H1 (cell line): ENCODE measurements at regions not wholly inside any gene's neighbourhood (a gene's known extent, or its start where the extent isn't known, plus 50 kb on each side); places are given as distances from the start of the nearest gene placed in this dataset.

Experiments
- CTCF ChIA-PET: fragments of 300-600 bp; sonication (Branson Sonifier 250); formaldehyde crosslinking; loops from one replicate; lab custom pipeline; 2021; ENCODE audit not compliant: partially characterized antibody; lab: Charles Lee
- POLR2A ChIA-PET: fragments of 300-600 bp; sonication (Branson Sonifier 250); formaldehyde crosslinking; loops from one replicate; lab custom pipeline; 2021; ENCODE audit warnings: inconsistent platforms; ENCODE audit not compliant: partially characterized antibody; lab: Charles Lee
- DNase-seq, 2 experiments: peaks; one replicate each; pipeline versions ENCODE4 v3.0.0 to v3.0.0-alpha.2; 2010 to 2022; ENCODE audit warnings: low spot score in 2 of 2, low read depth in 1 of 2, mixed read lengths in 1 of 2
- FAIRE-seq: peaks from 2 replicates; lab custom pipeline; 2011; peaks lifted over from hg19 to GRCh38; lab: Jason Lieb, UNC
- H2AFZ ChIP-seq: 2 replicates; pipeline ENCODE4 v1.8.1; 2012; ENCODE audit warnings: low read length, inconsistent platforms
- H2AK5ac ChIP-seq: 2 replicates; pipeline ENCODE4 v1.6.1; 2013; ENCODE audit warnings: low read depth, low read length
- H2BK120ac ChIP-seq: replicated peaks from 2 replicates; pipeline ENCODE3; 2013; ENCODE audit warnings: low read depth, low read length, inconsistent platforms
- H2BK12ac ChIP-seq: 2 replicates; pipeline ENCODE4 v1.6.1; 2013; ENCODE audit warnings: low read depth, low read length
- H2BK15ac ChIP-seq: 2 replicates; pipeline ENCODE4 v1.6.1; 2013; ENCODE audit warnings: low read length
- H2BK20ac ChIP-seq: 2 replicates; pipeline ENCODE4 v1.6.1; 2013; ENCODE audit warnings: low read length
- H2BK5ac ChIP-seq: 2 replicates; pipeline ENCODE4 v1.6.1; 2013; ENCODE audit warnings: low read depth, low read length
- H3K14ac ChIP-seq: 2 replicates; pipeline ENCODE4 v1.6.1; 2013; ENCODE audit warnings: inconsistent platforms; ENCODE audit not compliant: insufficient read length
- H3K18ac ChIP-seq: 2 replicates; pipeline ENCODE4 v1.6.1; 2013; ENCODE audit warnings: low read length; ENCODE audit errors: extremely low read depth
- H3K23ac ChIP-seq: 2 replicates; pipeline ENCODE4 v1.6.1; 2013; ENCODE audit warnings: inconsistent platforms; ENCODE audit not compliant: insufficient read length
- H3K23me2 ChIP-seq: 2 replicates; pipeline ENCODE4 v1.6.1; 2013; ENCODE audit warnings: low read depth, low read length
- H3K27ac ChIP-seq: 2 replicates; pipeline ENCODE4 v1.6.1; 2011; ENCODE audit warnings: low read depth, low read length, inconsistent platforms
- H3K27me3 ChIP-seq, 4 experiments: replicated peaks in 1 of 4; 1 replicate in 1 of 4; 2 replicates in 3 of 4; pipeline versions ENCODE4 v1.6.1 to v1.8.1; 2011 to 2013; ENCODE audit warnings: low read length in 3 of 4, mild to moderate bottlenecking in 3 of 4, inconsistent platforms in 2 of 4, mixed read lengths in 2 of 4, moderate library complexity in 1 of 4; ENCODE audit not compliant: control insufficient read depth in 3 of 4, insufficient read depth in 3 of 4; ENCODE audit errors: extremely low read depth in 1 of 4
- H3K36me3 ChIP-seq, 4 experiments: 2 replicates each; pipeline versions ENCODE4 v1.6.1 to v1.8.1; 2011 to 2013; ENCODE audit warnings: mild to moderate bottlenecking in 4 of 4, low read length in 3 of 4, moderate library complexity in 2 of 4, control low read depth in 1 of 4, inconsistent platforms in 1 of 4; ENCODE audit not compliant: insufficient read depth in 4 of 4, control insufficient read depth in 2 of 4
- H3K4ac ChIP-seq: replicated peaks from 2 replicates; pipeline ENCODE3; 2013; ENCODE audit warnings: low read length, low read depth, mixed read lengths, inconsistent platforms; ENCODE audit not compliant: insufficient read length
- H3K4me1 ChIP-seq, 4 experiments: replicated peaks in 1 of 4; 1 replicate in 1 of 4; 2 replicates in 3 of 4; pipeline versions ENCODE4 v1.6.1 to v1.8.1; 2011 to 2013; ENCODE audit warnings: low read length in 3 of 4, inconsistent platforms in 2 of 4, mixed read lengths in 1 of 4; ENCODE audit not compliant: insufficient read depth in 4 of 4, control insufficient read depth in 3 of 4
- H3K4me2 ChIP-seq, 2 experiments: 2 replicates each; pipeline versions ENCODE4 v1.6.1 to v1.8.1; 2011 to 2013; ENCODE audit warnings: low read depth in 2 of 2, low read length in 2 of 2, control low read depth in 1 of 2, inconsistent platforms in 1 of 2, mild to moderate bottlenecking in 1 of 2; ENCODE audit not compliant: insufficient read depth in 1 of 2
- H3K4me3 ChIP-seq, 4 experiments: fragments of 200-600, 300-600 bp in 1 of 4; sonication (generic), shearing (Covaris generic), sonication (Bioruptor Twin) in 1 of 4; 2 replicates each; pipeline versions ENCODE4 v1.5.1 to v1.8.1; 2011 to 2016; ENCODE audit warnings: low read length in 4 of 4, low read depth in 3 of 4, control low read depth in 2 of 4, inconsistent platforms in 2 of 4, mild to moderate bottlenecking in 2 of 4, mixed read lengths in 1 of 4, moderate library complexity in 1 of 4; ENCODE audit not compliant: insufficient read depth in 2 of 4; ENCODE audit errors: extremely low read depth in 1 of 4
- H3K56ac ChIP-seq: replicated peaks from 2 replicates; pipeline ENCODE3; 2013; ENCODE audit warnings: low read depth, mild to moderate bottlenecking, mixed read lengths, low read length, inconsistent platforms; ENCODE audit not compliant: insufficient read length
- H3K79me1 ChIP-seq: 2 replicates; pipeline ENCODE4 v1.6.1; 2013; ENCODE audit warnings: low read depth, low read length, control low read depth
- H3K79me2 ChIP-seq, 2 experiments: 2 replicates each; pipeline versions ENCODE4 v1.6.1 to v1.8.1; 2012 to 2013; ENCODE audit warnings: low read length in 2 of 2, mild to moderate bottlenecking in 2 of 2, inconsistent platforms in 1 of 2; ENCODE audit not compliant: insufficient read depth in 2 of 2, control insufficient read depth in 1 of 2
- H3K9ac ChIP-seq, 4 experiments: replicated peaks in 1 of 4; 1 replicate in 1 of 4; 2 replicates in 3 of 4; pipeline versions ENCODE4 v1.6.1 to v1.8.1; 2011 to 2013; ENCODE audit warnings: low read depth in 3 of 4, low read length in 3 of 4, control low read depth in 2 of 4, mild to moderate bottlenecking in 2 of 4, moderate library complexity in 2 of 4, inconsistent platforms in 1 of 4; ENCODE audit errors: extremely low read depth in 1 of 4
- H3K9me3 ChIP-seq, 2 experiments: 2 replicates each; pipeline versions ENCODE4 v1.6.1 to v1.8.1; 2012 to 2013; ENCODE audit warnings: mild to moderate bottlenecking in 2 of 2, moderate library complexity in 2 of 2, control low read depth in 1 of 2, inconsistent platforms in 1 of 2, low read depth in 1 of 2, low read length in 1 of 2, mixed read lengths in 1 of 2; ENCODE audit not compliant: insufficient read depth in 2 of 2
- H4K20me1 ChIP-seq, 2 experiments: replicated peaks in 1 of 2; 2 replicates each; pipeline versions ENCODE3 to v1.8.1; 2011 to 2013; ENCODE audit warnings: inconsistent platforms in 2 of 2, low read length in 2 of 2, mild to moderate bottlenecking in 1 of 2; ENCODE audit not compliant: insufficient read depth in 2 of 2, control insufficient read depth in 1 of 2
- H4K5ac ChIP-seq: 2 replicates; pipeline ENCODE4 v1.6.1; 2013; ENCODE audit warnings: low read length, low read depth, mixed read lengths, inconsistent platforms; ENCODE audit not compliant: insufficient read length
- H4K8ac ChIP-seq: 2 replicates; pipeline ENCODE4 v1.8.0; 2013; ENCODE audit warnings: mild to moderate bottlenecking, moderate library complexity, low read length, inconsistent platforms; ENCODE audit not compliant: insufficient read depth; ENCODE audit errors: extremely low read depth
- H4K91ac ChIP-seq: replicated peaks from 2 replicates; pipeline ENCODE3; 2013; ENCODE audit warnings: low read length, mixed read lengths, inconsistent platforms; ENCODE audit not compliant: insufficient read length
- SIRT6 ChIP-seq: IDR thresholded peaks from one replicate; pipeline ENCODE4 v1.7.1; 2012; ENCODE audit warnings: low read length, inconsistent platforms
- WGBS, 2 experiments: shearing (Covaris generic) in 1 of 2; methylation state at CpG; one replicate each; pipeline versions ENCODE4 v1.1.6 to v1.1.7; 2013 to 2015; ENCODE audit warnings: low lambda C conversion rate in 2 of 2, mixed read lengths in 2 of 2, inconsistent platforms in 1 of 2, low coverage in 1 of 2, missing lambda C conversion rate in 1 of 2; ENCODE audit not compliant: insufficient replicate concordance in 2 of 2, insufficient coverage in 1 of 2, insufficient read length in 1 of 2; ENCODE audit errors: extremely low coverage in 1 of 2, missing lambda C conversion rate in 1 of 2; 5-methylcytosine and 5-hydroxymethylcytosine counted together
- TF ChIP-seq, protein P1 (sequence below): IDR thresholded peaks from 2 replicates; pipeline ENCODE4 v1.6.1; 2011; ENCODE audit warnings: low read depth, mild to moderate bottlenecking, low read length; ENCODE audit not compliant: insufficient read depth
- TF ChIP-seq, protein P2 (sequence below): IDR thresholded peaks from 2 replicates; pipeline ENCODE4 v1.6.1; 2011; ENCODE audit warnings: low read length, improper control_type of control experiment
- TF ChIP-seq, protein P3 (sequence below): IDR thresholded peaks from 2 replicates; pipeline ENCODE4 v1.6.1; 2012; ENCODE audit warnings: low read length, inconsistent platforms

DNA sequence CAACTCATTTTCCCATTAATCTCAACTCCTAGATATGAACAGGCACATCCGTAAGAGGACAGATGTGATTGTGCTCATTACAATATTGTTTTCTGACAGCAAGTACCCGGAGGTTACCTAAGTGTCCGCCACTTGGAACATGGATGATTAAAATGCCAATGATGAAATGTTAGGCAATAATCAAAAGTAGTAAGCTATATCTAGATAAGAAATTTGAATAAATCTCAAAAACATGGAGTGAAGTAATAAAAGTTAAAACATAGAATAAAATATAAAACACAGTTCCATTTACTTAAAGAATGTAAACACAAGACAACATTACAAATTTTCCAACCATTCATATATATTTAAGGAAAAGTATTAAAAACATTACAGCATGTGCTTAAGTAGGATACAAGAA is 59.2 kb upstream of the LY86 start:
- no peaks in the 10 kb centered on the region for H3K79me1 ChIP-seq
- no peak overlapping the region for H3K18ac ChIP-seq
- 93% methylated on average over 3 of the region's 3 CpGs; no CpG with 5 or more reads in 1 of the 2 experiments for WGBS, 2 experiments
- H2BK15ac ChIP-seq: no peak overlapping the region
- no peak overlapping the region for H2AFZ ChIP-seq
- H3K4me2 ChIP-seq: no peak overlapping the region
- no peak overlapping the region for H2BK20ac ChIP-seq
- no peaks in the 10 kb centered on the region for H3K23me2 ChIP-seq
- H2BK12ac ChIP-seq: no peak overlapping the region
- H2BK5ac ChIP-seq: no peak overlapping the region
- no peaks in the 10 kb centered on the region; a peak in 2 of 7 replicates for H3K27me3 ChIP-seq
- no peak overlapping the region for H3K4me3 ChIP-seq
- no peak overlapping the region for H3K4ac ChIP-seq
- no peak overlapping the region for H4K8ac ChIP-seq
- H2BK120ac ChIP-seq: no peak overlapping the region
- H3K14ac ChIP-seq: no peak overlapping the region
- H4K91ac ChIP-seq: no peak overlapping the region
- H3K4me1 ChIP-seq: no peaks in the 10 kb centered on the region
- no peak overlapping the region for H3K56ac ChIP-seq
- no peak overlapping the region for H3K23ac ChIP-seq
- no peak for DNase-seq
- no peaks in the 10 kb centered on the region for H3K79me2 ChIP-seq
- no peak for FAIRE-seq
- TF ChIP-seq, protein P1, sequence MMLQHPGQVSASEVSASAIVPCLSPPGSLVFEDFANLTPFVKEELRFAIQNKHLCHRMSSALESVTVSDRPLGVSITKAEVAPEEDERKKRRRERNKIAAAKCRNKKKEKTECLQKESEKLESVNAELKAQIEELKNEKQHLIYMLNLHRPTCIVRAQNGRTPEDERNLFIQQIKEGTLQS: no peak
- TF ChIP-seq, protein P2, sequence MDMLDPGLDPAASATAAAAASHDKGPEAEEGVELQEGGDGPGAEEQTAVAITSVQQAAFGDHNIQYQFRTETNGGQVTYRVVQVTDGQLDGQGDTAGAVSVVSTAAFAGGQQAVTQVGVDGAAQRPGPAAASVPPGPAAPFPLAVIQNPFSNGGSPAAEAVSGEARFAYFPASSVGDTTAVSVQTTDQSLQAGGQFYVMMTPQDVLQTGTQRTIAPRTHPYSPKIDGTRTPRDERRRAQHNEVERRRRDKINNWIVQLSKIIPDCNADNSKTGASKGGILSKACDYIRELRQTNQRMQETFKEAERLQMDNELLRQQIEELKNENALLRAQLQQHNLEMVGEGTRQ: no peak
- TF ChIP-seq, protein P3, sequence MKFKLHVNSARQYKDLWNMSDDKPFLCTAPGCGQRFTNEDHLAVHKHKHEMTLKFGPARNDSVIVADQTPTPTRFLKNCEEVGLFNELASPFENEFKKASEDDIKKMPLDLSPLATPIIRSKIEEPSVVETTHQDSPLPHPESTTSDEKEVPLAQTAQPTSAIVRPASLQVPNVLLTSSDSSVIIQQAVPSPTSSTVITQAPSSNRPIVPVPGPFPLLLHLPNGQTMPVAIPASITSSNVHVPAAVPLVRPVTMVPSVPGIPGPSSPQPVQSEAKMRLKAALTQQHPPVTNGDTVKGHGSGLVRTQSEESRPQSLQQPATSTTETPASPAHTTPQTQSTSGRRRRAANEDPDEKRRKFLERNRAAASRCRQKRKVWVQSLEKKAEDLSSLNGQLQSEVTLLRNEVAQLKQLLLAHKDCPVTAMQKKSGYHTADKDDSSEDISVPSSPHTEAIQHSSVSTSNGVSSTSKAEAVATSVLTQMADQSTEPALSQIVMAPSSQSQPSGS: no peak
- no peak for TF ChIP-seq SIRT6
- H3K27ac ChIP-seq: no peak overlapping the region
- no peaks in the 10 kb centered on the region for H3K9me3 ChIP-seq
- POLR2A ChIA-PET: no interaction called here
- CTCF ChIA-PET: interaction anchor here (1.1 to 2.1 kb wide), 2 partner anchors 13 to 27 kb away, joined by 3 to 5 read pairs; no protein-coding TSS in a partner anchor
- no peaks in the 10 kb centered on the region for H4K20me1 ChIP-seq
- no peak overlapping the region for H3K9ac ChIP-seq
- H3K36me3 ChIP-seq: no peaks in the 10 kb centered on the region
- H2AK5ac ChIP-seq: no peak overlapping the region
- H4K5ac ChIP-seq: no peak overlapping the region
